ENCODE measurements at regions not wholly inside any gene's neighbourhood (a gene's known extent, or its start where the extent isn't known, plus 50 kb on each side); places are given as distances from the start of the nearest gene placed in this dataset.
A peak's percentile ranks its signal among the peaks of the same experiment; 100 is the strongest.
"Not testable (repeated sequence)": the region's sequence is repeated elsewhere in the genome, so short reads cannot be mapped to it uniquely, and the experiment has no call there.

DNA sequence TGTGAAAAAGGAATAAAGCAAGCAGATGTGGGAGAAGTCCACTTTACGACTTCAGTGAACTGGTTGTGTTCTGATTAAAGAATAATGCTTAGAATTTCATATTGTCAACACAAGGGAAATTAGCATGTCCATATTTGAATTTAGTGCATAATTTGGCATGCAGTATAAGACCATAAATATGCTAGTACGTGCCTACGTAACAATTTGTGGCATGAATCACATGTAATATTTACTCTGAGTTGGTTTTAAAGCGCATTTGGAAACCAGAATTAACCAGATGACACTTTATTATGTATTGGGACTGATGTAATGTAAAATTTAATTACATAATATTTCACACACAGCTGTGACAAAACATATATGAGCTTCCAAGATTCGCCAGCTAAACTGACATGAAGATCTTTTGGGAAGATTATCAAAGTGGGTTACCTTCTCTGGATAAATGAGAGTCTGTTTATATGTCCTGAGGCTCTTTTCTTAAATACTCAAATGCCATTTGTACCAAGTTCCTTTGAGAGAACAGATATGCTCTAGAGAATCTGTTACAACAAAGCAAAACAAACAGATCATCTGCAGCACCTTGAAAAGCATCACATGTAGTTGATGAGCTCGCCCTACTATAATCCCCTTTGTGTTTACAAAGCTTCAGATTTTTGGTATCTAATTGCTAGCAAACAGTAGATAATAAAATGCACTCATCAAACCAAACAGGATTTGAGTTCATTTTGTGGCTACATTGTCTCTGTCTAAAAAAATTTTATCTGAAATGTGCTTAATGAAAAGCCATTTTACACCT is 1468.6 kb downstream of the CDH11 start:
- no peak for DNase-seq

DNA sequence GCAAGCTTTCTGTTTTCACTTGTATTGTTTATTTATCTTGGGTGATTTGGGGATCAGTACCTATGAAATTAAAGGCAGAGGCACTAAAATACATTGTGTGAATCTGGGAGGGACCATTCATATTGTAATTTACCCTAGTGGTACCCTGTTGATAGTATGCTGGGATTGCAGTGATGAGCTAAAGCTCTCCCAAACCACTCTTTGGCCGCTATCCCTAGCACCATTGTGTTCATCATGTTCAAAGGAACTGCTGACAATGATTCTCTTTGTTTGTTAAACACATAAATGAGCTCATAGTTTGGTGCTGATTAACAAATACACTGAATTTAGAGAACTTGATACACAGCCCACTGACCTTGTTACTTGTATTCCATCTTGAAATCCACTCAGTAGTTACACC is 1469.8 kb downstream of the CDH11 start:
- no peak for DNase-seq

- DNase-seq, result no peak
Measured at GRCh38 chr16:63650550-63650949, 1471.3 kb downstream of the CDH11 start.

DNA sequence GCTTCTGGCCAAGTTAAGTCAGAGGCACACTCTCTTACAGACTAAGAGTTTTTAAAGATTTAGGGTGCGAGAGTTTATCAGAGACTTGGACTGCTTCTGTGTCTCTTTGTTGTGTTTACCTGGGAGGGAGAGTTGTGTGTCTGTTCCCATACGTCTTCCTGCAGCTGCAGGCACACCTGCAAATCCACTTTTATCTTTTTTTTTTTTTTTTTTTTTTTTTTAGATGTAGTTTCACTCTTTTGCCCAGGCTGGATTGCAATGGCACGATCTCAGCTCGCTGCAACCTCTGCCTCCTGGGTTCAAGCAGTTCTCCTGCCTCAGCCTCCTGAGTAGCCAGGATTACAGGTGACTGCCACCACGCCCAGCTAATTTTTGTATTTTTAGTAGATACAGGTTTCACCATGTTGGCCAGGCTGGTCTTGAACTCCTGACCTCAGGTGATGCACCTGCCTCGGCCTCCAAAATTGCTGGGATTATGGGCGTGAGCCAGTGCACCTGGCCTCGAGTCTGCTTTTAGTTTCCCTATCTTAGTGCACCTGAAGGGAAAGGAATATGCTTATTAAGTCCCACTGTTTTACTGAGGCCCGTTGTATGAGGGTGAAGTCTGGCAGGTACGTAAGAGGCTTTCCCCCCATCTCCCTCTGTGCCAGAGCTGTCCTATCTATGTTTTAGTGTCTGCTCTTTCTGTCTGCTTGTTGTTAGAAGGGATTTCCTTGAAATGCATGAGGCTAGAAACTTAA is 1488.0 kb downstream of the CDH11 start:
- DNase-seq, result not testable (repeated sequence)

DNA sequence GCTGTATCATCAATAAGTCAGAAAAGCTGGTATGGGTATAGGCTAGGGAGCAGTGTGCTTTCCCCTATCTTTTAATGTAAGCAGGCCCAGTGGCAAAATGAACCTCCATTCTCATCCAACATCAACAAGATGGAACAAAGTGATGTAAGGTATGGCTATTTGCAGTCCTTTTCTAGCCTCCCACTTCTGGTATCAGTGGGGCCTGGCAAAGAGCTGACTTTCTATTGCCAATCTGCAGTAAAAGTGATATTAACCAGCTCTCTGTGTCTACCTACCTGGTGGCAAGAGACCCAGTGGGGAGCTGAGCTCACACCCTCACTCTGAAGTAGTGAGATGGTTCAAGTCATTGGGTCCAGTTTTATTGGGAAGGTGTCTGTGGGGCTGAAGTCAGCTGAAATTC is 1492.6 kb downstream of the CDH11 start:
- no peak for DNase-seq

DNA sequence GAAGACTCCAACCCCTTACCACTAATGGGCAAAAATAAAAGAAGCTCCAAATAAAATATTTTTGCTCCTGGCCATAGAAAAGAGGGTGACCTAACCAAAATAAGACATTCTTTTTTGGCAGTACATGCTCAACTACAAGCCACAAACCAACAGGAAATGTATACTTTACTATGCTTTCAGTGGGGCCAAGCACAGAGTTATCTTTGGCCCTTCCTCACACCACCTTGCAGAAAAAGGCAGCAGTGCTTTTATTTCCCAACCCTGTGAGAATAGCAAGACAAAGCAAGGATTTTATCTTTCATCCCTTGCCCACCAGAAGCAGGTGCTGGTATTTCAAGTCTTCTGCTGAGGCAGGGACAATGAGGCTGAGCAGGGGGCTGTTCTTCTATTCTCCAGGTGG is 1493.1 kb downstream of the CDH11 start:
- DNase-seq, result no peak

DNA sequence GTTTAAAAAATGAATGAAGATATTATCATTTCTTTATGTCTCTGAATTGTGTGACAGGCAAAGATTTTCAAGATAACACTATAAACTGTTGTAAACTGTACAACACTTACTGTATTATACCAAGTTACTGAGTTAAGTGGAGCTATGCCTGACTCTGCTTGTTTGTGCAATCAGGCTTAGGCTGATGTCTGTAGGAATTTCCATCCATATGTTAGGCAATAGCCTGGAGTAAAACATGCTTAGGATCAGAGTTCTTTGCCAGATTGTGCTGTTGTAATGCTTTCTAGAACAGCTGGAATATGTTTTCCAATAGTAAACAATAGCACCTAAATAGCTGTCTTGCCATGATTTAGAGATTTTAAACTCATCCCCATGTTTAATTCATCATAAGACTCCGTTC is 1496.7 kb downstream of the CDH11 start:
- DNase-seq, result no peak

DNA sequence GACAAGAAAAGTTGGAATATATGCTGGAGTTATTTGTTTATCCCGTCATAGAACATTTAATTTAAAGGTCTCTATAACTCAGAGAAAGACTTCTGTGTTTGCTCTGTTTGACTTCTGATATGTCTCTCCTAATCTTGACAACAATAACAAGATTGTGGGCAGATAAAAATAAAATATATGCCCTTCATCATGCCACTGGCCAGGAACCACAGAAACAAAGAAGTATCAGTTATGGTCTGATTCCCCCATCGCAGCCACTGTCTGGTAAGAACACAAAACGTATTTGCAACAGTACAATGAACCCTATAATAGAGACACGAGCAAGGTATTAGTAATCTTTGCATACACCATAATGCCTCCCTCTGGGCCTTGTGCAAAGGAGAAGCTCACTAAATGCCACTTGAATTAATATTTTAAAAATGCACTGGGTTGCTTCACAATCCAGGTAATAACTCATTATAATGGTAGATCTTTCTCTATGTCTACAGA is 1498.3 kb downstream of the CDH11 start:
- no peak for DNase-seq

DNA sequence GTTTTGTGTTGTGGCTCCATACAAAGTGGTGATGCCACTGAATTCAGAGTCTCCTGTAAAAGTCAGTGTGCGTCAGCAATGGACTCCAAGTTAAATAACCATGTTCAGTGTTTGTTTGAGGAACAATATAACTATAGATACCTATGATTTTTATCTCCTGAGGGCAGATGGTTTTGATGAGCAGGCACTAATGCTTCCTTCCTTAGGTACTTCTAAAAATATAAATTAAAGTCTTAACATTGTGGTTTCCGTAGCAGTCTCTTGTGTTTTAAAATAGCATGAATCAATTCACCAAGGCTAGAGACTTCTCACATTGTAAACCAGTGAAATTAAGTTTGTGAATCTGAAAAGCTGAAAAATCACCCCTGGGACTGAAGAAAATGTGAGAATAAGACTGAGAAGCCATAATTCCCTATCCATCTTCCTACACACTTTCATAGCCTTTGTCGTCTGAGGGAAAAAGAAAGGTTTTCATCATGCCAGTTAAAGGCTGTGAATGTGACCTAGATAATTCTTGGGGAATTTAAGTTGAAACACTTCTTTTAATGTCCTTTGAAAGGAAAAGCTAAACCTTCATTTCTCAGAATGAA is 1502.9 kb downstream of the CDH11 start:
- DNase-seq, result no peak

- DNase-seq, result no peak
Measured at GRCh38 chr16:63617990-63618763, 1503.7 kb downstream of the CDH11 start.

DNA sequence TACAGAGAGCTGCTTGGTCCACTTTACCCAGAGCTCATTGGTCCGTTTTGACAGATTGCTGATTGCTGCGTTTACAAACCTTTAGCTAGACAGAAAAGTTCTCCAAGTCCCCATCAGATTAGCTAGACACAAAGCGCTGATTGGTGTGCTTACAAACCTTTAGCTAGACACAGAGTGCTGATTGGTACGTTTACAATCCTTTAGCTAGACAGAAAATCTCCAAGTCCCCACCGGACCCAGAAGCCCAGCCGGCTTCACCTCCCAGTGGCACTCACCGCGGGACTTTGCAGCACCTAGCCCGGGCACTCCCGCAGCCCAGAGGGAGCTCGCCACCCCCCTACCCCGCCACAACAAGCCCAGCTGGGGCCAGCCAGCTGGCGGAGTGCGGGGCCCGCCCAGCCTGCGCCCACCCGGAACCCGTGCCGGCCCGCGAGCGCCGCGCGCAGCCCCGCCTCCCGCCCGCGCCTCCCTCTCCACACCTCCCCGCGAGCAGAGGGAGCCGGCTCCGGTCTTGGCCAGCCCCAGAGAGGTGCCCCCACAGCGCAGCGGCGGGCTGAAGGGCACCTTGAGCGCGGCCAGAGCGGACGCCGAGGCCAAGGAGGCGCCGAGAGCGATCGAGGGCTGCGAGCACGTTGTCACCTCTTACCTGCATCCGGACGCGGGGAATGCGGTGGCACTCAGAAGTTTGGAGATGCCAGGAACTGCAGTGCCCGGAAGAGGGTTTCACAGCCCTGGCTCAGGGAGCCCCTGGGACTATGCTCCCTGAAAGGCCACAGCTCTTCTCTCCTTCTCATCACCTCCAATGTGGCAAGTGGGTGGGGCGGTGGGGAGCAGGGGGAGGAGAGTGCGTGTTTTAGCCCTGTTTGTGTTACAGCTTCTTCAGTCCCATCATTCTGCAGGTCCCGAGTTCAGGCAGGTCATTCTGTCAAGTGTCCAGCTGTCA is 1504.5 kb downstream of the CDH11 start:
- DNase-seq, result no peak

DNA sequence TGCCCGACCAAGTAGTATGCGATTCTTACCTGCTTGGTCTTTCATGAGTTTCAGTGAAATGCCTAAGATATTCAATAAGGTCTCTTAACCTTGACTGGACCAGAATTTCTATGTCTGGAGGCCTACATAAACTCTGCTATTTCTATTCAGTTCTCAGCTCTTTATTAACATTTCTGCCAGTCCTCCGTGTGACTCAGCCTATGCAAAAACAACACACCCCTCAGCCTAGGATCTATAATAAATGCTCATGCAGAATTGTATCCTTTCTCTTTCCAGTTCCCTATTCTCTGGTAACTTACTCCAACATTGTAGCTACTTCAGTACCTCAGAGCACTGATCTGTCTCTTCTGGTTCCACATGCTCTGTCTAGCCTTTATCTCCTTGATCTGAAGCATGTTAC is 1507.4 kb downstream of the CDH11 start:
- no peak for DNase-seq

- no peak for DNase-seq
Measured at GRCh38 chr16:63613701-63614100, 1508.2 kb downstream of the CDH11 start.

GRCh38 chr16:63612462-63613227 is 1509.2 kb downstream of the CDH11 start:
- no peak for DNase-seq

DNA sequence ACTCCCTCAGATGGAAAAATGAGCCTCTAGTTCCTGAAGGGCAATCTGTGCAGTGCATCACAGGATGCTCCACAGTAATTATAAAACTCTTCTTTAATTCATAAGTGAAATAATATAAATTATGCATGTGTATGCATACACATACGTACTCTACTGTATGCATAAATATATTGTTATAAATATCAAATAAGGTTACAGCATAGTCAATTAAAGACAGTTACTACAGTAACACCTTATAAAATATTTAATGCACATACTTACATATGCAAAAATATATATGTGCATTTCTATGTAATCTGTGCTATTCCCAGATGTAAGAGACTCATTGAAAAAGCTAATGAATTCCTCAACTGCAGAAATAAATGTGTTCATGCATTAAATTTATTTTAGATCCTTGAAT is 1515.1 kb downstream of the CDH11 start:
- DNase-seq, result no peak

GRCh38 chr16:63602206-63602927 is 1519.5 kb downstream of the CDH11 start:
- DNase-seq, result no peak

DNA sequence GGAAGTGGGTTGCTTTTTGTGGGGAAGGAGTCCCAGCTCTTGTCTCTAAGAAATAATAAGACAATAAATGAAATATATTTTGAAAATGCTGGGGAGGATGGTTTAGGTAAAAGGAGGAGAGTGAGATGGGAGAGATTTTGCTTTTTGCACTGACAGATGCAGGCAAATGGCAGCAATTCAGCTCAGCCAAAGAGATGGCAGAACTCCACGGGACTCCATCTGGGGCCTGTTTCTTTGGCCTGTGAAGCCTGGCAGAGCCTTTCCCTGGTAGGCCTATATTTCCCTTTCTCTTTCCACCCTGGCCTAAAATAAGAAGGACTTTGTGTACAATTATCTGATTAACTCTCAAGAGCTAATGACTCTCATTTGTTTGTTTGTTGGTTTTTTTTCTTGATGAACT is 1525.1 kb downstream of the CDH11 start:
- no peak for DNase-seq

- no peak for DNase-seq
Measured at GRCh38 chr16:63592852-63593251, 1529.0 kb downstream of the CDH11 start.

- peak; percentile 43 for DNase-seq
Measured at GRCh38 chr16:63581570-63581969, 1540.3 kb downstream of the CDH11 start.

DNA sequence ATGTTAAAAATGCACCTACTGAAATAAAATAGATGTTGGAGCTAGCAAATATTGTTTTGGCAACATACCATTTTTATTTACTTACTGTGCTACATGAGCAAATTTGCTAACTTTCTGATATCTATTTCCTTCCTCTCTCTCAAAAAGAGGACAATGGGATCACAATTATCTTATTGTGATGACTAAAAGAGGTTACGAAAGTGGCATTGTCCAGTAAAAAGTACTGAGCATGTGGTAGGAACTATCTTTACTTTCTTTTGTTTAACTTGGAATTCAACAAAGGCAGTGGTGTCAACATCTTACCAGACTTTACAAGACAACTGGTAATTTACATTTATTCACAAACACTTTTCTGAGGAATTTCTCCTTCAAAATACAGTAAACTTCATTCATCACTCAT is 1542.6 kb upstream of the CDH8 start:
- DNase-seq, result no peak
